GM19438 (cell line): ENCODE measurements at regions not wholly inside any gene's neighbourhood (a gene's known extent, or its start where the extent isn't known, plus 50 kb on each side); places are given as distances from the start of the nearest gene placed in this dataset.
"Not testable (repeated sequence)": the region's sequence is repeated elsewhere in the genome, so short reads cannot be mapped to it uniquely, and the experiment has no call there.

Experiments used
- ATAC-seq: cut with Tn5 transposase; IDR thresholded peaks from one replicate; pipeline ENCODE4 v1.9.1; 2021; ENCODE audit warnings: low read depth; ENCODE audit not compliant: unreplicated experiment

- no peak for ATAC-seq
Observed at GRCh38 chr21:14058566-14058965, 152.2 kb downstream of the LIPI start.

GRCh38 chr21:14057841-14058481 lies 152.8 kb downstream of the LIPI start:
- ATAC-seq, result not testable (repeated sequence)

DNA sequence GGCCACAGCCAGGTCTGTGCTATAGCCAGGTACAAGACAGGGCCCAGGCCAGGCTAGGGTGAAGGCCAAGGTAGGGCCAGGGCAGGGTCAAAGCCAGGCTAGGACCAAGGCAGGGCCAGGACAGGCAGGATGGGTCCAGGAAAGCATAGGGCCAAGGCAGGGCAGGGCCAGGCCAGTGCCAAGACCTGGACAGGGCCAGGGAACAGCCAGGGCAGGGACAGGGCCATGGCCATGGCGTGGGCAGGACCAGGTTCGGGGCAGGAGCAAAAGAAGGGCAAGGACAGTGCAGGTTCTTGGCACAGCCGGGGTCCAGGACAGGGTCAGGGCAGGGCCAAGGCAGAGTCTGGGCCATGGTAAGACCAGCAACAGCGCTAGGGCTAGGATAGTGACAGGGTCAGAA lies 153.4 kb downstream of the LIPI start:
- no peak for ATAC-seq

- no peak for ATAC-seq
Observed at GRCh38 chr21:14056771-14057191, 154.0 kb downstream of the LIPI start.

GRCh38 chr21:14055746-14056515 lies 154.8 kb downstream of the LIPI start:
- not testable (repeated sequence) for ATAC-seq

DNA sequence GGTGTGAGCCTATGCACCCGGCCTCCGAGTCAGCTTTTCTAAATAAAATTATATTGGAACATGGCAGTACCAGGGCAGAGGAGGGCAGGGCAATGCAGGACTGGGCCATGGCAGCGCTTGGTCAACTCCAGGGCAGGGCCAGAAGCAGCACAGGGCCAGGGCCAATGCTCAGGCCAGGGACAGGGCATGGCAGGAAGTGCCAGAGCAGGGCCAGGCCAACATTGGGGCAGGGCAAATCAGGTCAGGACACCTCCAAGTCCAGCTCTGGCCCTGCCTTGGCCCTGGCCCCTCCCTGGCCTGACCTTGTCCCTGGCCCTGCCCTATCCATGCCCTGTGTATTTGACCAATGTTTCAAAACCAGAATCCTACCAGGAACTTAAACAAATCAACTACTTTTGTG lies 156.1 kb downstream of the LIPI start:
- ATAC-seq, result no peak

- ATAC-seq, result no peak
Observed at GRCh38 chr21:14050121-14050520, 160.6 kb downstream of the LIPI start.

- no peak for ATAC-seq
Observed at GRCh38 chr21:14046401-14046800, 164.4 kb downstream of the LIPI start.

DNA sequence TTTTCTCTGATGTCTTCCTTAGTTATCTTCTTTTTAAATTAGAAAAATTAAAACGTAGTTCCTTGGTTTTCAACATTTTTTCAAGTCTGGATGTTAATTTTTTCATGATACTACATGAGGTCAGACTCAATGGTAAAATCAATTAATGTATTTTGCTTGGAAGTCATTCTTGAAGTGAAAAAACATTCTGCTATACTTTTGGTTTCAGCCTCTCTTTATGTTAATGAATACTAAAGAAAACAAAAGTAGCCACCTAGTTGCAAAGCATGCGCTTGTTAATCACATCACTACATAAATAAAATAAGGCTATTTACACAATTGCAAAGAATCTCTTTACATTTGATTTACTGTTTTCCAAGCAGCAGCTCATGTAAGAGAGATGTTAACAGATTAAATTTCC lies 170.4 kb downstream of the LIPI start:
- ATAC-seq, result no peak

- ATAC-seq, result not testable (repeated sequence)
Observed at GRCh38 chr21:14028619-14029018, 182.1 kb downstream of the LIPI start.

- ATAC-seq, result peak; percentile 100
Observed at GRCh38 chr21:14027235-14027869, 183.4 kb downstream of the LIPI start.

- not testable (repeated sequence) for ATAC-seq
Observed at GRCh38 chr21:14020108-14020507, 190.6 kb downstream of the LIPI start.

DNA sequence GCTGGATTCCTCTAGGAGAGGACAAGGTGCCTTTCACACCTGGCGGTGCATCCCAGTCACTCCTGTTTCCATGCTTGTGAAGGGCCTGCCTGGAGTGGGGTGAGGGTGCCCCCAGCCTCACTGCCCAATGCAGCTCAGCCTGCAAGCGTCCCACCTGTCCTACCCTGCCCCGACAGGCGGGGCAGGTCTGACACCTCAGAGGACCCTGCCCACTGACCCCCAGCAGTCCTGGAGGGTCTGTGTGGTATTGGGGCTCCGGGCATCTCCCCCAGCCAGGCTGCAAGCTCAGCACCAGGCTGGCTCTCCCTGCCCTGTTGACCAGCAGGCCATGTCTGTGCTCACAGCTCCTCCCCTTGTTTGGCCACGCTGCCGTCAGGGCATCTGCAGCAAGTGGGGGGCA lies 194.9 kb downstream of the LIPI start:
- not testable (repeated sequence) for ATAC-seq

DNA sequence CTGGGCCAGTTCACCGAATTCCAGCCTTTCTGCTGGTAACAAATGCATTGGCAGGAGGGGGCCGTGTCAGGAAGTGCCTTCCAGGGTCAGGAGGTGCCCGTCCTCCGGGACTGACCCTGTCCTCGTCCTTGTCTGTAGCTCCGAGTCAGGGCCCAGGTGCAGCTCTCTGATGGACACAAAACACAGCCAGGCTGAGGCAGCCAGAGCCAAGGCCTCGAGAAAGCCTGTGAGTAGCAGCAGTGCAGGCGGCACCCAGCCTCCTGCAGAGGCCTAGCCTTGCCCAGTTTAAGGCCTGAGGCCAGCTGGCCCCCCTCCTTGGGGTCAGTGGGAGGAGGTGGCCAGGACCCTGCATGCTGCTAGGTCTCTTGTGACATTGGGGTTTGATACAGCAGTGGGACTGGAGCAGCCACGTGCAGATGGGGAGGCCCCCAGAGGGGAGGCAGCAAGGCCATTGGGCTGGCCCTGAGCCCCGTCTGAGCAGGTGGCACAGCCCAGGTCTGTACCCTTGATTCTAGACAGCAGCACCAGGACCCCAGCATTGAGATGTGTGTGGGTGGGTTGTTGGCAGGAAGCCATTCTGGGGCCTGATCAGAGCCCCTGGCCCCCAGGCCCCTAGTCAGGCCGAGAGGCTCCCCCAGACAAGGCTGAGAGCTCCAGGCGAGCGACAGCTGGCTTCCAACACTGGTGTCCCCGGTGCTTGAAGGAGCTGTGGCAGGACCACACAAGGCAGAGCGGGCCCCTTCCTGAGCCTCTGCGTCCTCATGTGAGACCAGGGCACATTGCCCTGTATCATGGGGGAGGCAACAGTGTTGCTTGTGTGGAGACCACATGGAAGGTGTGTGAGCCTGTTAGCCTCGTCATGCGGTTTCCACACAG lies 196.9 kb downstream of the LIPI start:
- ATAC-seq, result not testable (repeated sequence)

DNA sequence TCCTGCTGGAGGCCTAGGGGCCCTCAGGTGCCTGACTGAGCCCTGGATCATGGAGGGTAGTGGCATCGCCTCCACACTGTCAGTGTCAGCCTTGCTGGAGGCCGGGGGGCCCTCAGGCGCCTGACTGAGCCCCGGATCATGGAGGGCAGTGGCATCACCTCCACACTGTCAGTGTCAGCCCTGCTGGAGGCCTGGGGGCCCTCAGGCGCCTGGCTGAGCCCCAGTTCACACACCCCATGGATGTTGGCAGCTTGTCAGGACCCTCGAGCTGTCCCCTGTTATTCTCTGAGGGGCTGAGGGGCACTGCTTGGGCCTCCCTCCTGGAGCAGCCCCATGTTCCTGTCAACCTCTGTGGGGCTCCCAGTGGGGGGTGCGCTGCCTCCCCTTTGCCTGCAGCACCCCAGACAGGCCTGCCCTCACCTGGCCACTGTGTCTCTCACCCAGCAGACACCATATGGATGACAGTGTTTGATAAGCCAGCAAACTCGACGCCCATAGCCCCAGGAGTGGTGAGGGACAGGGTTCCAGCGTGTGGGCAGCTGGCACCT lies 197.6 kb downstream of the LIPI start:
- ATAC-seq, result no peak

- ATAC-seq, result no peak
Observed at GRCh38 chr21:14012409-14012808, 198.3 kb downstream of the LIPI start.

GRCh38 chr21:14011751-14012150 lies 199.0 kb downstream of the LIPI start:
- not testable (repeated sequence) for ATAC-seq

GRCh38 chr21:14011149-14011548 lies 199.6 kb downstream of the LIPI start:
- ATAC-seq, result not testable (repeated sequence)

GRCh38 chr21:14010729-14011128 lies 200.0 kb downstream of the LIPI start:
- ATAC-seq, result no peak

GRCh38 chr21:14009990-14010389 lies 200.8 kb downstream of the LIPI start:
- ATAC-seq, result not testable (repeated sequence)
